ENCODE measurements at regions not wholly inside any gene's neighbourhood (a gene's known extent, or its start where the extent isn't known, plus 50 kb on each side); places are given as distances from the start of the nearest gene placed in this dataset.

GRCh38 chr16:26744430-26744829 lies 322.3 kb upstream of the C16orf82 start:
- TF ChIP-seq CTCF (IDR thresholded peaks at IDR 0.05; ENCODE audit: low read depth, low read length) (no peak), EZH2phosphoT487 (IDR thresholded peaks at IDR 0.05; ENCODE audit: low read depth) (no peak)

Measured in OCI-LY3 (cell line).